Activated T-helper 9 cell treated with anti-CD3 and anti-CD28 coated beads, Interleukin-2, amount 50 U/mL, for 16 hours (primary cell): ENCODE measurements at regions not wholly inside any gene's neighbourhood (a gene's known extent, or its start where the extent isn't known, plus 50 kb on each side); places are given as distances from the start of the nearest gene placed in this dataset.
"Not testable (repeated sequence)": the region's sequence is repeated elsewhere in the genome, so short reads cannot be mapped to it uniquely, and the experiment has no call there.

Experiments
- DNase-seq: peaks from one replicate; pipeline ENCODE4 v3.0.0-alpha.2; 2020; ENCODE audit warnings: low read depth

- DNase-seq: peak; percentile 12
Observed at GRCh38 chr2:113551637-113552318, 53.3 kb downstream of the FOXD4L1 start.

DNA sequence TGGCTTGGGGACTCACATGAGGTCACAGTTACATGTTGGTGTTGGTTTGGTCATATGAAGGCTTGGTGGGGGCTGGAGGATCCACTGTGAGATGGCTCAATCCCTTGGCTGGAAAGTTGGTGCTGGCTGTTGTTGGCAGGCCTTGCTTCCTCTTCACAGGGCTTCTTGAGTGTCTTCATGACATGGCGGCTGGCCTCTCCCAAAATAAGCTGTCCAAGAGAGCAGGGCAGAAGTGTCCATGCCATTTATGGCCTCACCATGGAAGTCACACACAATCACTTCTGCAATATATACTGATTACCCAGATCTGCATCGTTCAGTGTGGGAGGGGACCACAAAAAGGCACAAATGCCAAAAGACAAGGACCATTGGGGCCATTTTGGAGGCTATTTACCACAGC lies 61.4 kb downstream of the FOXD4L1 start:
- not testable (repeated sequence) for DNase-seq

DNA sequence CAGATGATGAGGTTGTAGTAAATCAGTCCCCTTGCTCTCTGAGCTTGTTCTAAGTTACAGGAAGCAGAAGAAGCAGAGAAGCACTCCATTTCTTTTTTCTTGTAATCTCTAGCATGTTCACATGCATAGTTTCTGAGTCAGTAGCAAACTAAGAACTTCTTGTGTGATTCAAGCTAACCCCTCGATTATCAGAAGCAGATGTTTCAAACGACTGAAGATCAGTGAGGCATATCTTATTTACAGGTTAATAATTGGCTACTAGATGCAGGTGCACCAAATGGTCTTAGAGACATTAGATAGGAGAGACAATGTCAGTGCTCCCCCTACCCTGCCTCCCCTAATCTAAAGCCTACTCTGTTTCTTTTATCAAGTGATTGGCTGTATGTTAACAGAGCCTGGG lies 64.2 kb downstream of the FOXD4L1 start:
- not testable (repeated sequence) for DNase-seq

DNA sequence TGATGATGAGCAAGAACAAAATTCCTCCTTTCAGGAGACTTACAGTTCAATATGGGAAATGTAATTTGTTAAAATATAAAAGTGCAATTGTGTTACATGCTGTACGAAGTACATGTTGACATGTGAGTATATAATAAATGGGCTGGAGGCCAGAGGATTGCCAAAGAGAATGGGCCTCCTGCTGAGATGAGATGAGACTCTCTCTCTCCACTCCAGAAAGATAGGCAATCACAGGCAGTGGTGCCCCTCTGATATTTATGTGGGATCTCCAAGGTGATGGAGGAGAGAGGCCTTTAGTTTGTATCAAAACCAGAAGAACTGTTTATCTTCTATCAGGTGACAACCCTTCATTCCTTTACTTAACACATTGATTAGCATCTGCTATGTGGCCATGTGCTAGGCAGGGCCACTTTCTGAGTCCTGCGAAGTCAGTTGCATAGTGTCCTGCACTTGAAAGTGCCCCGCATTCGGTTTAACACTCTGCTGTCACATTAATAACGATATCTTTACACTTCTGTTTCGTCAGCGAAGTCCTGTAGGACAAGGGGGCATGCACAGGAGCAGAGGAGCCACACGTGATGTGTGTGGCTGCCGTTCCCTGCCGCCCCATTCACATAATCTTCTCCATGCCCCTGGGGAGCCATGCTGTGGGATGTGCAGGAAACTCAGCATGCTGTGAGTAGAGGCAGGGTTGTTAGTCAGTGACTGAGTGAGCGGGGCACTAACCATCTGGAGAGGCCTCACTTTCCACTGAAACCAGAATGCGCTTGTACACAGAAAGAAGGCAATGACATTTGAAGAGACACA lies 60.2 kb upstream of the RABL2A start:
- not testable (repeated sequence) for DNase-seq

DNA sequence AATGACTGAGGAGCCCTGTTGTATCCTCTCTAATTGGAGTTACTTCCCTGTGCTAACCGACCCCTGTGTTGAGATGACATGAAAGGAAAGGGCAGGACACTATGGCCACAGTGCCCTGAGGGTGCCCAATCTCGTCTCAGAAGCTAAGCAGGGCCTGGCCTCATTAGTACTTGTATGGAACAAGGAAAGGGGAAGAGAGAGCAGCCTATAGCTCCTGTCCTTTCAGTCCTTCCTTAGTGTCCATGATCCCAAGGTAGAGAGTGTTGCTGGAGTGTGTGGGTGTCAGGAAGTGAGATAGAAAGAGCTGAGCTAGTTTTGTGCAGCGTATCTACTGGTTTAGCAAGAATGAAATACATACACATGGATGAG lies 59.6 kb upstream of the RABL2A start:
- not testable (repeated sequence) for DNase-seq

GRCh38 chr2:113568231-113568630 lies 58.8 kb upstream of the RABL2A start:
- DNase-seq: not testable (repeated sequence)

DNA sequence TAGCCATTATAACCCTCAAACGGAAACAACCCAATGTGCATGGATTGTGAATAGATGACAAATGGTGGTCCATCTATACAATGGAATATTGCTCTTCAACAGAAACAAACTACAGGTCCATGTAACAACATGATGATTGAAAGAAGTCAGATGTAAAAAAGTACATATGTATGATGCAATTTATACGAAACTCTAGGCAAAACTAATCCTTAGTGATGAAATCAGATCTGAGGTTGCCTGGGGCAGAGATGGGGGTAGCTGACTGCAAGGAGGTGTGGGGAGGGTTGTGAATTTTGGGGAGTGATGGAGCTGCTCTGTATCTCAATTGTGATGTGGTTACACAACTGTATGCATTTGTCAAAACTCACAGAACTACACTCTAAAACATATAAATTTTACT lies 57.0 kb upstream of the RABL2A start:
- not testable (repeated sequence) for DNase-seq

GRCh38 chr2:113570509-113571009 lies 56.5 kb upstream of the RABL2A start:
- DNase-seq: not testable (repeated sequence)

DNA sequence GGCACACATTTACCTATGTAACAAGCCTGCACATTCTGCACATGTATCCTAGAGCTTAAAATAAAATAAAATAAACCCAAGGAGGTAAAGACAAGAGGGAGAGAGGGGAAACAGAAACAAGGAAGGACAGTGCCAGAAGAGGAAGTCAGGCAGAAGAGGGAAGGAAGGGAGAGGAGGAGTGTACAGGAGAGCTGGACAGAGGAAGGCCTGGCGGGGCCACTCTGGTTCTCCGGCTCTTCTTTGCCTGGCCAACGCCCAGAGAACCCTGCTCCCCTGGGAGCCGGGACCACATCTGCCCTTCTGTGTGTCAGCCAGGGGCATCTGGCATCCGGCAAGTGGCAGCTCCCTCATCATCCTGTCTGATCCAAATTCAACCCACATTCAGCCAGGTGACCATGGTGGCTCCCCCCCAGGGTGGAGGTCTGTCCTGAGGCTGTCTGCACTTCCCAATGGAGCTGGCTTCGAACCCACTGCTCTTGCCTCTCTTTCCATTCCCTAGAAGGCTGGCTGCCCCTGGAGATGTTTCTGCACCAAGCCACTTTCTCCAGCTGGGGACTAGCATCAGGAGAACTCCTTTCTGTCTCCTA lies 55.5 kb upstream of the RABL2A start:
- not testable (repeated sequence) for DNase-seq

DNA sequence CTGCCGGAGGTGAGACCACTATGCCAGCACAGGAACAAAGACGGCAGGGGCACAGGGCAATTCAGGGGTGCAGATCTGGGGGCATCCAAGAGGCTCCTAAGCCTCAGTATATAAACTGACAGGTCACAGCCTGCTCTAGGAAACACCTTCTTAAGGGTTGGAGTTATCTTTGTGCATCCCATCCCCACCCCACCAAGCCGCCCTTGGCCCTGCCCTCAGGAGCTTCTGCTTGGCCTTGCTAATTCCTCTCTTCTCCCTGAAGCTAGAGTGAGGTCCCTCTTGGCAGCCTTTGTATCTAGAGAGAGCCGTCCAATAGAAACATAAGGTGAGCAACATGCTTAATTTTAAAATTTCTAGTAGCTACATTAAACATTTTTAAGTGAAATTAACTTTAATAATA lies 51.3 kb upstream of the RABL2A start:
- DNase-seq: not testable (repeated sequence)

DNA sequence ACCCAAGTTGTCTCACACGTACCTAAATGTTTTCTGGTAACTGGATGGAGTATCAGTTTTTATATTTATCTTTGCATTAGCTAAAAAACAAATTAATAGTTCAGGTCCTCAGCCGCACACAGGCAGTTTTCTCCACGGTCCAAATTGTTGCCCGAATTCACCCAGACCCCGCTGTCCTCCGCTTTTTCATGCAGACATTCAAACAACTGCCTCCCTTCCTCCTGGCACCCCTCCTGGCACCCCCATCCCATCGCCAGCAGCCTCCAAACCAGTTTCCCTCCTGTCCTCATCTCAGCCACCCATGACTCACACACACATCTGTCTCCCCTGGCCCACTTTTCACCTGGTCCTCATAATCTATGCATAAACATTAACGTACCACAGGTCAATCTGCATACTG lies 50.7 kb upstream of the RABL2A start:
- DNase-seq: not testable (repeated sequence)
